GM12878 (cell line): ENCODE measurements at regions not wholly inside any gene's neighbourhood (a gene's known extent, or its start where the extent isn't known, plus 50 kb on each side); places are given as distances from the start of the nearest gene placed in this dataset.

Source experiments
- ATAC-seq: fragments of 200-7000 bp; cut with Tn5 transposase; 3 replicates; pipeline ENCODE4 v1.9.1; 2020; ENCODE audit warnings: mild to moderate bottlenecking, moderate library complexity
- BruUV-seq: library from RNA; stranded (reverse); fragments of 400-500 nt; replicated peaks from 2 replicates; lab custom pipeline; 2021; lab: Mats Ljungman, UMichigan
- CTCF ChIA-PET: fragments of 300-600 bp; sonication (Branson Sonifier 250); formaldehyde crosslinking; extraction: SDS; loops from one replicate; lab custom pipeline; 2021; ENCODE audit warnings: inconsistent platforms; lab: Yijun Ruan, JAX
- POLR2A ChIA-PET: fragments of 350-600 bp; formaldehyde crosslinking; extraction: SDS; loops from one replicate; lab custom pipeline; 2021; ENCODE audit warnings: inconsistent platforms; lab: Charles Lee
- RAD21 ChIA-PET: fragments of 300-600 bp; sonication (Branson Sonifier 250); formaldehyde crosslinking; loops from one replicate; lab custom pipeline; 2023; ENCODE audit warnings: antibody characterized with exemption; ENCODE audit not compliant: unreplicated experiment; lab: Charles Lee
- SMC1A ChIA-PET: fragments of 300-600 bp; sonication (Branson Sonifier 250); formaldehyde crosslinking; loops from one replicate; lab custom pipeline; 2023; ENCODE audit not compliant: unreplicated experiment, uncharacterized antibody; lab: Charles Lee
- DNase-seq: peaks from one replicate; pipeline ENCODE4 v3.0.0-alpha.2; 2011; ENCODE audit warnings: low read depth, low spot score
- FAIRE-seq: peaks from 3 replicates; lab custom pipeline; 2011; peaks lifted over from hg19 to GRCh38; lab: Jason Lieb, UNC
- H2AFZ ChIP-seq: 2 replicates; pipeline ENCODE4 v1.6.0; 2011; ENCODE audit warnings: low read depth, low read length, control low read depth; ENCODE audit not compliant: control insufficient read depth
- H3K27ac ChIP-seq: 2 replicates; pipeline ENCODE4 v1.5.1; 2011; ENCODE audit warnings: control low read depth; ENCODE audit not compliant: control insufficient read depth, insufficient read depth
- H3K27me3 ChIP-seq, 2 experiments: replicated peaks in 1 of 2; 2 replicates each; pipeline versions ENCODE4 v1.6.0 to v1.6.1; 2011; ENCODE audit warnings: low read length in 1 of 2; ENCODE audit not compliant: control insufficient read depth in 2 of 2, insufficient read depth in 2 of 2
- H3K36me3 ChIP-seq, 2 experiments: 2 replicates each; pipeline ENCODE4 v1.5.1; 2011; ENCODE audit warnings: low read length in 1 of 2; ENCODE audit not compliant: control insufficient read depth in 2 of 2, insufficient read depth in 2 of 2
- H3K4me1 ChIP-seq: 2 replicates; pipeline ENCODE4 v1.6.1; 2011; ENCODE audit warnings: mild to moderate bottlenecking, low read length, moderate library complexity, mixed read lengths; ENCODE audit not compliant: control insufficient read depth, insufficient read depth
- H3K4me2 ChIP-seq: 2 replicates; pipeline ENCODE4 v1.6.0; 2011; ENCODE audit warnings: control low read depth; ENCODE audit not compliant: control insufficient read depth, insufficient read depth
- H3K4me3 ChIP-seq: fragments of 200-600 bp; sonication (generic); 2 replicates; pipeline ENCODE4 v1.5.1; 2016
- H3K79me2 ChIP-seq: 2 replicates; pipeline ENCODE4 v1.6.0; 2011; ENCODE audit warnings: low read length; ENCODE audit not compliant: control insufficient read depth, insufficient read depth
- H3K9ac ChIP-seq: 2 replicates; pipeline ENCODE4 v1.8.0; 2011; ENCODE audit warnings: low read length, control low read depth, mixed read lengths; ENCODE audit not compliant: control insufficient read depth, insufficient read depth
- H3K9me3 ChIP-seq: replicated peaks from 3 replicates; pipeline ENCODE4 v1.5.1; 2011; ENCODE audit warnings: mild to moderate bottlenecking, low read length; ENCODE audit not compliant: control insufficient read depth, insufficient read depth
- H4K20me1 ChIP-seq: 2 replicates; pipeline ENCODE4 v1.6.0; 2011; ENCODE audit not compliant: control insufficient read depth, insufficient read depth
- BRCA1 ChIP-seq: IDR thresholded peaks from 2 replicates; pipeline ENCODE4 v1.6.1; 2011; ENCODE audit warnings: low read depth, low read length, improper control_type of control experiment
- CREB1 ChIP-seq: IDR thresholded peaks from 2 replicates; pipeline ENCODE4 v1.6.1; 2012; ENCODE audit warnings: low read depth, mild to moderate bottlenecking, inconsistent platforms
- E4F1 ChIP-seq: fragments of 450-650 bp; IDR thresholded peaks from 2 replicates; pipeline ENCODE4 v1.6.1; 2018; ENCODE audit warnings: borderline replicate concordance, mild to moderate bottlenecking; ENCODE audit not compliant: partially characterized antibody
- EP300 ChIP-seq, 2 experiments: fragments of 150-350 bp in 1 of 2; IDR thresholded peaks; 2 replicates each; pipeline ENCODE4 v1.6.1; 2011 to 2012; ENCODE audit warnings: low read depth in 2 of 2, low read length in 2 of 2, borderline replicate concordance in 1 of 2, improper control_type of control experiment in 1 of 2, inconsistent platforms in 1 of 2; ENCODE audit not compliant: control insufficient read depth in 1 of 2
- HCFC1 ChIP-seq: fragments of 150-350 bp; IDR thresholded peaks from 2 replicates; pipeline ENCODE4 v1.6.1; 2014; ENCODE audit warnings: low read length
- IKZF1 ChIP-seq: fragments of 450-650 bp; conservative IDR thresholded peaks from 2 replicates; pipeline ENCODE4 v1.6.1; 2017; ENCODE audit warnings: antibody characterized with exemption, mild to moderate bottlenecking
- MEF2B ChIP-seq: fragments of 450-650 bp; IDR thresholded peaks from 2 replicates; pipeline ENCODE4 v1.6.1; 2018; ENCODE audit warnings: mild to moderate bottlenecking, moderate library complexity; ENCODE audit not compliant: partially characterized antibody, poor library complexity, severe bottlenecking
- MXI1 ChIP-seq: fragments of 150-350 bp; IDR thresholded peaks from 2 replicates; pipeline ENCODE4 v1.6.1; 2011; ENCODE audit warnings: low read depth, mild to moderate bottlenecking, inconsistent platforms, low read length, improper control_type of control experiment
- POU2F2 ChIP-seq: IDR thresholded peaks from 3 replicates; pipeline ENCODE4 v1.6.1; 2011; ENCODE audit warnings: low read depth, mild to moderate bottlenecking, low read length, borderline replicate concordance
- RB1 ChIP-seq: fragments of 450-650 bp; formaldehyde crosslinking; IDR thresholded peaks from 2 replicates; pipeline ENCODE4 v1.6.1; 2017; ENCODE audit warnings: mild to moderate bottlenecking, borderline replicate concordance
- RCOR1 ChIP-seq: conservative IDR thresholded peaks from 2 replicates; pipeline ENCODE4 v1.6.1; 2012; ENCODE audit warnings: low read depth, low read length, improper control_type of control experiment
- RUNX3 ChIP-seq: IDR thresholded peaks from 2 replicates; pipeline ENCODE4 v1.6.1; 2012; ENCODE audit warnings: low read length, inconsistent platforms
- SMARCA5 ChIP-seq: fragments of 450-650 bp; IDR thresholded peaks from 2 replicates; pipeline ENCODE4 v1.6.1; 2017; ENCODE audit warnings: mild to moderate bottlenecking
- STAT3 ChIP-seq: IDR thresholded peaks from 2 replicates; pipeline ENCODE4 v1.6.1; 2011; ENCODE audit warnings: low read depth, low read length, improper control_type of control experiment
- YBX1 ChIP-seq: fragments of 450-650 bp; IDR thresholded peaks from 2 replicates; pipeline ENCODE4 v1.6.1; 2016; ENCODE audit warnings: antibody characterized with exemption
- ZBTB33 ChIP-seq: fragments of 450-650 bp; IDR thresholded peaks from 2 replicates; pipeline ENCODE4 v1.6.1; 2017; ENCODE audit warnings: mild to moderate bottlenecking
- ZZZ3 ChIP-seq: IDR thresholded peaks from 2 replicates; pipeline ENCODE4 v1.6.1; 2011; ENCODE audit warnings: low read depth; ENCODE audit not compliant: control insufficient read depth, insufficient read length
- WGBS: methylation state at CpG from one replicate; pipeline ENCODE4 v1.1.6; 2016; ENCODE audit warnings: low lambda C conversion rate; ENCODE audit not compliant: insufficient replicate concordance, insufficient coverage; ENCODE audit errors: missing lambda C conversion rate; 5-methylcytosine and 5-hydroxymethylcytosine counted together
- in situ Hi-C: fragments of 300-500 bp; cut with MboI; formaldehyde crosslinking; loops from 9 replicates; pipeline ENCODE4 v1.14.3; 2018; ENCODE audit warnings: mixed read lengths
- intact Hi-C: fragments of 100-400 bp; cut with micrococcal nuclease; formaldehyde crosslinking; loops from one replicate; pipeline ENCODE4 v1.14.2; 2022; ENCODE audit not compliant: unreplicated experiment

GRCh38 chr15:35150361-35150760, 65.3 kb upstream of the NANOGP8 start:
- Histone ChIP-seq H3K36me3 (no peaks in the 10 kb centered on the region), H3K4me2 (no peak overlapping the region), H3K4me3 (no peak overlapping the region), H3K27ac (no peak overlapping the region)
- SMC1A ChIA-PET = no interaction called here
- TF ChIP-seq SMARCA5 (no peak), RUNX3 (no peak), IKZF1 (no peak), ZZZ3 (no peak), E4F1 (no peak), CREB1 (no peak), EP300 (IDR thresholded peaks at IDR 0.05; ENCODE audit: borderline replicate concordance in 1 of 2, control insufficient read depth in 1 of 2, low read depth in 2 of 2, low read length in 2 of 2) (no peak), BRCA1 (no peak), POU2F2 (no peak), MEF2B (no peak), ZBTB33 (no peak), HCFC1 (no peak), RCOR1 (no peak), STAT3 (no peak), MXI1 (no peak), RB1 (no peak), YBX1 (no peak)
- TF ChIP-seq, all 136 proteins: peak for 0
- intact Hi-C loops = no loop called here
- CTCF ChIA-PET = no interaction called here
- DNase-seq = no peak
- no peaks in the 10 kb centered on the region for H4K20me1 ChIP-seq
- POLR2A ChIA-PET = no interaction called here
- no peaks in the 10 kb centered on the region for H3K27me3 ChIP-seq
- H3K79me2 ChIP-seq = no peaks in the 10 kb centered on the region
- FAIRE-seq = no peak
- H2AFZ ChIP-seq = no peak overlapping the region
- no peaks in the 10 kb centered on the region for H3K4me1 ChIP-seq
- BruUV-seq = no TSS peak
- RAD21 ChIA-PET = no interaction called here
- 67% methylated on average over 3 of the region's 3 CpGs for WGBS
- in situ Hi-C loops = no loop called here
- H3K9ac ChIP-seq = no peak overlapping the region
- no peaks in the 10 kb centered on the region for H3K9me3 ChIP-seq
- no peak for ATAC-seq
